H9 (cell line): ENCODE measurements at regions not wholly inside any gene's neighbourhood (a gene's known extent, or its start where the extent isn't known, plus 50 kb on each side); places are given as distances from the start of the nearest gene placed in this dataset.

Experiments used
- DNase-seq: peaks from one replicate; pipeline ENCODE4 v3.0.0-alpha.2; 2017
- H2AFZ ChIP-seq: one replicate; pipeline ENCODE4 v1.6.1; 2013; ENCODE audit warnings: mild to moderate bottlenecking, low read length, control low read depth, moderate library complexity
- H2AK5ac ChIP-seq: 2 replicates; pipeline ENCODE4 v1.6.1; 2013; ENCODE audit warnings: low read length, control low read depth, mixed read lengths; ENCODE audit not compliant: insufficient read length
- H2BK120ac ChIP-seq: one replicate; pipeline ENCODE4 v1.6.1; 2013; ENCODE audit warnings: low read depth, mild to moderate bottlenecking, low read length, control low read depth, inconsistent platforms; ENCODE audit not compliant: poor library complexity, severe bottlenecking
- H2BK12ac ChIP-seq: 2 replicates; pipeline ENCODE4 v1.6.1; 2013; ENCODE audit warnings: low read length, control low read depth, mixed read lengths, low read depth; ENCODE audit not compliant: insufficient read length
- H2BK15ac ChIP-seq: 2 replicates; pipeline ENCODE4 v1.6.1; 2013; ENCODE audit warnings: low read depth, low read length, control low read depth
- H2BK20ac ChIP-seq: one replicate; pipeline ENCODE4 v1.6.1; 2013; ENCODE audit warnings: low read depth, mild to moderate bottlenecking, low read length, control low read depth, inconsistent platforms; ENCODE audit not compliant: poor library complexity, severe bottlenecking
- H2BK5ac ChIP-seq: 2 replicates; pipeline ENCODE4 v1.6.1; 2013; ENCODE audit warnings: low read length, control low read depth, mixed read lengths; ENCODE audit not compliant: insufficient read length
- H3K14ac ChIP-seq: 2 replicates; pipeline ENCODE4 v1.6.1; 2013; ENCODE audit warnings: low read length, control low read depth; ENCODE audit not compliant: insufficient read depth
- H3K18ac ChIP-seq: 2 replicates; pipeline ENCODE4 v1.6.1; 2013; ENCODE audit warnings: low read depth, mild to moderate bottlenecking, mixed read lengths, low read length, control low read depth; ENCODE audit not compliant: insufficient read length
- H3K23ac ChIP-seq: 2 replicates; pipeline ENCODE4 v1.6.1; 2013; ENCODE audit warnings: low read length, control low read depth, mixed read lengths, low read depth; ENCODE audit not compliant: insufficient read length
- H3K23me2 ChIP-seq: 2 replicates; pipeline ENCODE4 v1.6.1; 2013; ENCODE audit warnings: low read depth, mild to moderate bottlenecking, mixed read lengths, low read length, control low read depth; ENCODE audit not compliant: insufficient read length, poor library complexity, severe bottlenecking
- H3K27ac ChIP-seq: 2 replicates; pipeline ENCODE4 v1.5.1; 2013; ENCODE audit warnings: low read length, control low read depth, mixed read lengths, low read depth; ENCODE audit not compliant: insufficient read length
- H3K27me3 ChIP-seq: 2 replicates; pipeline ENCODE4 v1.6.1; 2013; ENCODE audit warnings: low read length, control low read depth, inconsistent platforms; ENCODE audit not compliant: insufficient read depth
- H3K4ac ChIP-seq: 2 replicates; pipeline ENCODE4 v1.6.1; 2013; ENCODE audit warnings: low read depth, mild to moderate bottlenecking, control low read depth, inconsistent platforms, low read length, moderate library complexity
- H3K4me1 ChIP-seq: 2 replicates; pipeline ENCODE4 v1.6.1; 2013; ENCODE audit warnings: low read length, control low read depth, inconsistent platforms; ENCODE audit not compliant: insufficient read depth
- H3K4me2 ChIP-seq: 2 replicates; pipeline ENCODE4 v1.6.1; 2013; ENCODE audit warnings: low read length, control low read depth, mixed read lengths; ENCODE audit not compliant: insufficient read length, insufficient read depth
- H3K56ac ChIP-seq: 2 replicates; pipeline ENCODE4 v1.6.1; 2013; ENCODE audit warnings: low read depth, mild to moderate bottlenecking, mixed read lengths, low read length, control low read depth; ENCODE audit not compliant: insufficient read length
- H3K79me1 ChIP-seq: 2 replicates; pipeline ENCODE4 v1.6.1; 2013; ENCODE audit warnings: low read depth, mild to moderate bottlenecking, moderate library complexity, low read length, control low read depth, inconsistent platforms; ENCODE audit not compliant: insufficient read depth, poor library complexity, severe bottlenecking
- H3K79me2 ChIP-seq: 2 replicates; pipeline ENCODE4 v1.6.1; 2013; ENCODE audit warnings: low read length, control low read depth, inconsistent platforms; ENCODE audit not compliant: insufficient read depth
- H3K9ac ChIP-seq: 2 replicates; pipeline ENCODE4 v1.6.1; 2013; ENCODE audit warnings: low read length, control low read depth, mixed read lengths; ENCODE audit not compliant: insufficient read length; ENCODE audit errors: extremely low read depth
- H3K9me3 ChIP-seq: one replicate; pipeline ENCODE4 v1.6.1; 2013; ENCODE audit warnings: low read depth, low read length, inconsistent platforms; ENCODE audit not compliant: control insufficient read depth
- H3T11ph ChIP-seq: one replicate; pipeline ENCODE4 v1.6.1; 2013; ENCODE audit warnings: mild to moderate bottlenecking, low read length, control low read depth, inconsistent platforms
- H4K20me1 ChIP-seq: one replicate; pipeline ENCODE4 v1.6.1; 2013; ENCODE audit not compliant: control insufficient read depth, insufficient read length, insufficient read depth
- H4K5ac ChIP-seq: 2 replicates; pipeline ENCODE4 v1.6.1; 2013; ENCODE audit warnings: low read depth, mild to moderate bottlenecking, mixed read lengths, low read length, control low read depth; ENCODE audit not compliant: insufficient read length
- H4K8ac ChIP-seq: replicated peaks from 2 replicates; pipeline ENCODE4 v1.6.1; 2013; ENCODE audit warnings: low read length, control low read depth, mixed read lengths, low read depth; ENCODE audit not compliant: insufficient read length
- H4K91ac ChIP-seq: 2 replicates; pipeline ENCODE4 v1.6.1; 2013; ENCODE audit warnings: low read depth, mild to moderate bottlenecking, moderate library complexity, mixed read lengths, low read length, control low read depth; ENCODE audit not compliant: insufficient read length
- H3K27ac Mint-ChIP-seq, 3 experiments: 2 replicates in 2 of 3; 3 replicates in 1 of 3; pipeline ENCODE4 v1.8.0; 2020 to 2021; ENCODE audit warnings: mixed read lengths in 3 of 3, mild to moderate bottlenecking in 1 of 3, moderate library complexity in 1 of 3
- H3K27me3 Mint-ChIP-seq: 2 replicates; pipeline ENCODE4 v1.8.0; 2021; ENCODE audit warnings: low read depth, mild to moderate bottlenecking, moderate library complexity, mixed read lengths
- H3K36me3 Mint-ChIP-seq, 3 experiments: 2 replicates in 2 of 3; 3 replicates in 1 of 3; pipeline ENCODE4 v1.8.0; 2020 to 2021; ENCODE audit warnings: low read depth in 3 of 3, mixed read lengths in 3 of 3; ENCODE audit not compliant: insufficient read depth in 1 of 3
- H3K4me1 Mint-ChIP-seq, 2 experiments: 2 replicates each; pipeline ENCODE4 v1.8.0; 2020; ENCODE audit warnings: mixed read lengths in 2 of 2
- H3K4me3 Mint-ChIP-seq, 2 experiments: 2 replicates in 1 of 2; 3 replicates in 1 of 2; pipeline ENCODE4 v1.8.0; 2020 to 2021; ENCODE audit warnings: mild to moderate bottlenecking in 2 of 2, mixed read lengths in 2 of 2, moderate library complexity in 1 of 2
- H3K9me3 Mint-ChIP-seq, 2 experiments: 2 replicates in 1 of 2; 3 replicates in 1 of 2; pipeline ENCODE4 v1.8.0; 2020; ENCODE audit warnings: mild to moderate bottlenecking in 2 of 2, mixed read lengths in 2 of 2, moderate library complexity in 1 of 2
- whole genome bisulfite sequencing: extraction: QIAGEN DNeasy Blood & Tissue Kit; methylation state at CpG from one replicate; pipeline ENCODE4 v1.1.7; 2013; ENCODE audit warnings: missing lambda C conversion rate, low lambda C conversion rate, mixed read lengths; ENCODE audit not compliant: insufficient read length; ENCODE audit errors: extremely low coverage; 5-methylcytosine and 5-hydroxymethylcytosine counted together
- TF ChIP-seq, protein P1 (sequence below): fragments of 200-600 bp; sonication (generic); conservative IDR thresholded peaks from 3 replicates; pipeline ENCODE4 v1.8.0; 2021; ENCODE audit warnings: antibody characterized with exemption, mild to moderate bottlenecking

DNA sequence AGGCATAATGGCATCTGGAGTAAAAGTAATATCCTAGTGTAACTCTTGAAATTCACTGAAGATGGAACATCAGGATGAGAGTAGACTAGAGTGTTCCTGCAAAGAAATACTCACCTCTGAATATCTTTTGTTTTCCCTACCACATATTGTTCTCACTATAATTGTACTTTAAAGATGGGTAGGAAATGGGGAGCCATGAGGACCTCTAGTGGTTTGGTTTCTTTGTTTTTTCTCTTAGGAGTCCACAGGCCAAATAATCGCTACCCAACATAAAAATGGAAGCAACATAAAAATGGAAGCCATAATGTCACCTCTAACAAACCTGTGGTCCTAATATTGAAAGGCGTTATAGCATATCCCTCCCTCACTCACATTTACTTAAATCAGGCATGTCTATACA is 2375.8 kb downstream of the MAT2B start:
- Histone ChIP-seq H2BK15ac (no peak overlapping the region), H2BK5ac (no peak overlapping the region), H3K23me2 (no peaks in the 10 kb centered on the region), H3K4me1 (no peaks in the 10 kb centered on the region), H3T11ph (no peak overlapping the region), H2BK20ac (no peak overlapping the region), H3K4ac (no peak overlapping the region), H3K27me3 (no peaks in the 10 kb centered on the region), H3K23ac (no peak overlapping the region), H3K18ac (no peak overlapping the region), H3K14ac (no peak overlapping the region), H2BK120ac (no peak overlapping the region), H3K27ac (no peak overlapping the region), H4K20me1 (no peaks in the 10 kb centered on the region), H3K9ac (no peak overlapping the region), H3K56ac (no peak overlapping the region), H2BK12ac (no peak overlapping the region), H3K79me1 (no peaks in the 10 kb centered on the region), H2AFZ (no peak overlapping the region), H2AK5ac (no peak overlapping the region), H4K91ac (no peak overlapping the region), H3K4me2 (no peak overlapping the region), H3K9me3 (no peaks in the 10 kb centered on the region), H3K79me2 (no peaks in the 10 kb centered on the region), H4K8ac (no peak overlapping the region), H4K5ac (no peak overlapping the region)
- no peak for DNase-seq
- Mint-ChIP-seq H3K27ac (no peak overlapping the region), H3K9me3 (peaks cover 5 to 6% of the 10 kb centered on the region in 2 experiments; a peak in 3 of 5 replicates), H3K36me3 (no peaks in the 10 kb centered on the region), H3K27me3 (no peaks in the 10 kb centered on the region), H3K4me3 (no peak overlapping the region), H3K4me1 (peaks cover 16 to 18% of the 10 kb centered on the region in 2 experiments)
- WGBS = no CpG with 5 or more reads among the region's 2 CpGs
- TF ChIP-seq, protein P1, sequence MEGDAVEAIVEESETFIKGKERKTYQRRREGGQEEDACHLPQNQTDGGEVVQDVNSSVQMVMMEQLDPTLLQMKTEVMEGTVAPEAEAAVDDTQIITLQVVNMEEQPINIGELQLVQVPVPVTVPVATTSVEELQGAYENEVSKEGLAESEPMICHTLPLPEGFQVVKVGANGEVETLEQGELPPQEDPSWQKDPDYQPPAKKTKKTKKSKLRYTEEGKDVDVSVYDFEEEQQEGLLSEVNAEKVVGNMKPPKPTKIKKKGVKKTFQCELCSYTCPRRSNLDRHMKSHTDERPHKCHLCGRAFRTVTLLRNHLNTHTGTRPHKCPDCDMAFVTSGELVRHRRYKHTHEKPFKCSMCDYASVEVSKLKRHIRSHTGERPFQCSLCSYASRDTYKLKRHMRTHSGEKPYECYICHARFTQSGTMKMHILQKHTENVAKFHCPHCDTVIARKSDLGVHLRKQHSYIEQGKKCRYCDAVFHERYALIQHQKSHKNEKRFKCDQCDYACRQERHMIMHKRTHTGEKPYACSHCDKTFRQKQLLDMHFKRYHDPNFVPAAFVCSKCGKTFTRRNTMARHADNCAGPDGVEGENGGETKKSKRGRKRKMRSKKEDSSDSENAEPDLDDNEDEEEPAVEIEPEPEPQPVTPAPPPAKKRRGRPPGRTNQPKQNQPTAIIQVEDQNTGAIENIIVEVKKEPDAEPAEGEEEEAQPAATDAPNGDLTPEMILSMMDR = peak; percentile 59
